Neural cell (in vitro differentiated cells): ENCODE measurements at regions not wholly inside any gene's neighbourhood (a gene's known extent, or its start where the extent isn't known, plus 50 kb on each side); places are given as distances from the start of the nearest gene placed in this dataset.

Experiments used
- CTCF ChIP-seq: fragments of 450-650 bp; IDR thresholded peaks from 2 replicates; pipeline ENCODE4 v1.5.1; 2014; ENCODE audit warnings: antibody characterized with exemption, mild to moderate bottlenecking, moderate library complexity; ENCODE audit not compliant: poor library complexity, severe bottlenecking
- EP300 ChIP-seq: fragments of 450-650 bp; conservative IDR thresholded peaks from 2 replicates; pipeline ENCODE4 v1.6.1; 2014; ENCODE audit warnings: antibody characterized with exemption, mild to moderate bottlenecking, moderate library complexity; ENCODE audit not compliant: poor library complexity, severe bottlenecking
- EZH2 ChIP-seq: fragments of 200-600, 300-800 bp; shearing (Covaris generic), sonication (generic); IDR thresholded peaks from 2 replicates; pipeline ENCODE4 v1.6.1; 2014; ENCODE audit warnings: antibody characterized with exemption, low read length, borderline replicate concordance, mild to moderate bottlenecking; ENCODE audit not compliant: insufficient read depth, poor library complexity, severe bottlenecking
- POLR2AphosphoS5 ChIP-seq: IDR thresholded peaks from 2 replicates; pipeline ENCODE4 v1.6.1; 2012
- TAF1 ChIP-seq: IDR thresholded peaks from 2 replicates; pipeline ENCODE4 v1.6.1; 2012; ENCODE audit warnings: low read depth

- TF ChIP-seq CTCF, result no peak
- TF ChIP-seq EZH2, result no peak
- TF ChIP-seq POLR2AphosphoS5, result no peak
- no peak for TF ChIP-seq TAF1
- no peak for TF ChIP-seq EP300
These were observed 354.3 kb downstream of the C16orf95 start for GRCh38 chr16:86962913-86963312.
